ENCODE measurements at regions not wholly inside any gene's neighbourhood (a gene's known extent, or its start where the extent isn't known, plus 50 kb on each side); places are given as distances from the start of the nearest gene placed in this dataset.

DNA sequence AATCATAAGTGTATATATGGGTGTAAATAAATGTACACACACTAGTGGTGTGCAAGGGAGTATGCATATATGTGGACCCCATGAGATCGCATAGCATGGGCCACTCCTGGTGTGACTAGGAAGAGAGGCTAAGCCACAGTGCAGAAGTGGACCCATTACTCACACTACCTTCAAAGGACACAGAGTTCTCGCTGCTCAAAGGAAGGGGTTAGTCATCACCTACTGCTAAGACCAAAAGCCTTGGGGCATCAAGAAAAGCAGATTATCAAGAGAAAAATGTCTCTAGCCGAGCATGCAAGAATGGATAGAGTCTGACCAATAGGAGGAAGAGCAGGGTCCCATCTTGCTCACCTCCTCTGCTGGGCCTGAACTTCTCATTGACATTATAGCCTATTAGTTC lies 195.5 kb downstream of the MAFB start:
- Histone ChIP-seq H2AFZ (ENCODE audit: low read length) (no peak overlapping the region), H3K36me3 (ENCODE audit: insufficient read depth, low read length) (no peaks in the 10 kb centered on the region), H4K20me1 (ENCODE audit: insufficient read depth, low read length, poor library complexity, severe bottlenecking) (no peaks in the 10 kb centered on the region), H3K4me2 (ENCODE audit: low read depth, low read length, poor library complexity, severe bottlenecking) (no peak overlapping the region), H3K9ac (ENCODE audit: low read depth, low read length, poor library complexity, severe bottlenecking) (no peak overlapping the region), H3F3A (ENCODE audit: low read depth) (no peaks in the 10 kb centered on the region), H3K9me2 (replicated peaks; ENCODE audit: low read depth, low read length) (no peaks in the 10 kb centered on the region), H3K27me3 (ENCODE audit: insufficient read depth, low read length, poor library complexity, severe bottlenecking) (no peaks in the 10 kb centered on the region), H3K4me1 (ENCODE audit: insufficient read depth, low read length, poor library complexity, severe bottlenecking) (peaks cover 4% of the 10 kb centered on the region), H3K4me3 (ENCODE audit: low read length, poor library complexity, severe bottlenecking) (no peak overlapping the region), H3K79me2 (ENCODE audit: insufficient read depth, low read length) (no peaks in the 10 kb centered on the region), H3K9me3 (ENCODE audit: insufficient read depth, low read depth, low read length) (no peaks in the 10 kb centered on the region)
- TF ChIP-seq EZH2phosphoT487 (IDR thresholded peaks at IDR 0.05; ENCODE audit: borderline replicate concordance), result no peak
- TF ChIP-seq, protein P1, sequence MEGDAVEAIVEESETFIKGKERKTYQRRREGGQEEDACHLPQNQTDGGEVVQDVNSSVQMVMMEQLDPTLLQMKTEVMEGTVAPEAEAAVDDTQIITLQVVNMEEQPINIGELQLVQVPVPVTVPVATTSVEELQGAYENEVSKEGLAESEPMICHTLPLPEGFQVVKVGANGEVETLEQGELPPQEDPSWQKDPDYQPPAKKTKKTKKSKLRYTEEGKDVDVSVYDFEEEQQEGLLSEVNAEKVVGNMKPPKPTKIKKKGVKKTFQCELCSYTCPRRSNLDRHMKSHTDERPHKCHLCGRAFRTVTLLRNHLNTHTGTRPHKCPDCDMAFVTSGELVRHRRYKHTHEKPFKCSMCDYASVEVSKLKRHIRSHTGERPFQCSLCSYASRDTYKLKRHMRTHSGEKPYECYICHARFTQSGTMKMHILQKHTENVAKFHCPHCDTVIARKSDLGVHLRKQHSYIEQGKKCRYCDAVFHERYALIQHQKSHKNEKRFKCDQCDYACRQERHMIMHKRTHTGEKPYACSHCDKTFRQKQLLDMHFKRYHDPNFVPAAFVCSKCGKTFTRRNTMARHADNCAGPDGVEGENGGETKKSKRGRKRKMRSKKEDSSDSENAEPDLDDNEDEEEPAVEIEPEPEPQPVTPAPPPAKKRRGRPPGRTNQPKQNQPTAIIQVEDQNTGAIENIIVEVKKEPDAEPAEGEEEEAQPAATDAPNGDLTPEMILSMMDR (conservative IDR thresholded peaks at IDR 0.05; ENCODE audit: low read length), result no peak

DNA sequence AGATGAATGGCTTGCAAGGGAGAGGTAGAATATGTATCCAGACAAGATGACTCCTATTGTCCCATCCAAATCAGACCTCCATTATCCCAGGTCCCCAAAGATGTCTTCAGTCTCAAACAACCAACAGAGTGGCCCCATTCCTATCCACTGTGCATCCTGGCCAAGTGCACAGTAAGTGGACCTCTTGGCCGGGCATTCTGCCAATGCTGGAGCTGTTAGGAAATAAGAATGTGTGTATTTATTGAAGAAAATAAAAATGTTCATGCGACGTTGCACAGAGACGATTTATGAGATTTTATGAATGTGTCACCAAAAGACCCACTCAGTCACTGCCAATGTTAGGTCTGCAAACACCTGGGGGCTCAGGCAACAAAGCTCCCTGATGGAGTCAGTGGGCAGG lies 196.0 kb downstream of the MAFB start:
- Histone ChIP-seq H3K27me3 (ENCODE audit: insufficient read depth, low read length, poor library complexity, severe bottlenecking) (no peaks in the 10 kb centered on the region), H3K9ac (ENCODE audit: low read depth, low read length, poor library complexity, severe bottlenecking) (no peak overlapping the region), H3K9me3 (ENCODE audit: insufficient read depth, low read depth, low read length) (no peaks in the 10 kb centered on the region), H4K20me1 (ENCODE audit: insufficient read depth, low read length, poor library complexity, severe bottlenecking) (no peaks in the 10 kb centered on the region), H3K79me2 (ENCODE audit: insufficient read depth, low read length) (no peaks in the 10 kb centered on the region), H2AFZ (ENCODE audit: low read length) (no peak overlapping the region), H3K4me3 (ENCODE audit: low read length, poor library complexity, severe bottlenecking) (no peak overlapping the region), H3F3A (ENCODE audit: low read depth) (no peaks in the 10 kb centered on the region), H3K36me3 (ENCODE audit: insufficient read depth, low read length) (no peaks in the 10 kb centered on the region), H3K9me2 (replicated peaks; ENCODE audit: low read depth, low read length) (no peaks in the 10 kb centered on the region), H3K4me1 (ENCODE audit: insufficient read depth, low read length, poor library complexity, severe bottlenecking) (peaks cover 3% of the 10 kb centered on the region), H3K4me2 (ENCODE audit: low read depth, low read length, poor library complexity, severe bottlenecking) (no peak overlapping the region)
- TF ChIP-seq, protein P1 (conservative IDR thresholded peaks at IDR 0.05; ENCODE audit: low read length), result no peak
- TF ChIP-seq EZH2phosphoT487 (IDR thresholded peaks at IDR 0.05; ENCODE audit: borderline replicate concordance), result no peak

DNA sequence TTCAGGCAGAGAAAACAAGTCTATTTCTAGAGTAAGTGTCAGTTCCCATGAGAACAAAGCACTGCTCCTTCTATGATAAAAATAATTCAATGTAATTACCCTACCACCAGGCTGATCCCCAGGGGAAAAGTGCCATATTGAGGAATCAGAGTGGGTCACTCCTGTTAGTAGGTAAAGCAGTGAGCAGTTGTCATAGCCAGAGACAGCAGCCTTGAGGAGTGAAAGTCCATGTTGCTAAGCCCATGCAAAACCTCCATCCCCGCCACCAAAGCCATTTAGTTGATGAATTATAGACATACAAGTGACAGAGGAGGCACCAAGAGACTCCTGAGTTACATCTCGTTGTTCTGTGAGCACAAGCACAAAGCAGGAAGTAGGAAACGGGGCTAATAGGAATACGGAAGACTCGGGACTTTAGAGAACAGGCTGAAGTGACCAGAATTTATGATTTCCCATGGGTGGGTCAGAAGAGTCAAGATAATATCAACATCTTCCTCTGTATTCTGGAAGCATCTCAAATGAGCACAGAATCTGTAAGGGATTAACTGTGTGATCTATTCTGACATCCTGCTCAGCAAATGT lies 197.9 kb downstream of the MAFB start:
- H3K36me3 ChIP-seq (ENCODE audit: insufficient read depth, low read length), result no peaks in the 10 kb centered on the region
- H3F3A ChIP-seq (ENCODE audit: low read depth), result no peaks in the 10 kb centered on the region
- no peaks in the 10 kb centered on the region for H4K20me1 ChIP-seq (ENCODE audit: insufficient read depth, low read length, poor library complexity, severe bottlenecking)
- H3K4me1 ChIP-seq (ENCODE audit: insufficient read depth, low read length, poor library complexity, severe bottlenecking), result no peaks in the 10 kb centered on the region
- no peak overlapping the region for H3K4me3 ChIP-seq (ENCODE audit: low read length, poor library complexity, severe bottlenecking)
- H3K9me3 ChIP-seq (ENCODE audit: insufficient read depth, low read depth, low read length), result no peaks in the 10 kb centered on the region
- no peaks in the 10 kb centered on the region for H3K79me2 ChIP-seq (ENCODE audit: insufficient read depth, low read length)
- no peak overlapping the region for H3K9ac ChIP-seq (ENCODE audit: low read depth, low read length, poor library complexity, severe bottlenecking)
- no peaks in the 10 kb centered on the region for H3K9me2 ChIP-seq (replicated peaks; ENCODE audit: low read depth, low read length)
- no peaks in the 10 kb centered on the region for H3K27me3 ChIP-seq (ENCODE audit: insufficient read depth, low read length, poor library complexity, severe bottlenecking)
- H2AFZ ChIP-seq (ENCODE audit: low read length), result no peak overlapping the region
- no peak for TF ChIP-seq EZH2phosphoT487 (IDR thresholded peaks at IDR 0.05; ENCODE audit: borderline replicate concordance)
- TF ChIP-seq, protein P1 (conservative IDR thresholded peaks at IDR 0.05; ENCODE audit: low read length), result no peak
- no peak overlapping the region for H3K4me2 ChIP-seq (ENCODE audit: low read depth, low read length, poor library complexity, severe bottlenecking)
